Mammary epithelial cell (primary cell): ENCODE measurements at regions not wholly inside any gene's neighbourhood (a gene's known extent, or its start where the extent isn't known, plus 50 kb on each side); places are given as distances from the start of the nearest gene placed in this dataset.
"Not testable (repeated sequence)": the region's sequence is repeated elsewhere in the genome, so short reads cannot be mapped to it uniquely, and the experiment has no call there.

ENCODE experiments used
- EZH2 ChIP-seq: IDR thresholded peaks from 2 replicates; pipeline ENCODE4 v1.6.1; 2012; ENCODE audit warnings: low read length, inconsistent platforms, borderline replicate concordance
- TF ChIP-seq, protein P1 (sequence below), 2 donors: IDR thresholded peaks in 1 of 2; conservative IDR thresholded peaks in 1 of 2; 2 replicates each; pipeline ENCODE4 v1.5.1; 2011 to 2012; ENCODE audit warnings: inconsistent platforms in 2 of 2, low read length in 2 of 2, mild to moderate bottlenecking in 2 of 2, control low read depth in 1 of 2, low read depth in 1 of 2; ENCODE audit not compliant: insufficient read depth in 1 of 2; ENCODE audit errors: extremely low read depth in 1 of 2

DNA sequence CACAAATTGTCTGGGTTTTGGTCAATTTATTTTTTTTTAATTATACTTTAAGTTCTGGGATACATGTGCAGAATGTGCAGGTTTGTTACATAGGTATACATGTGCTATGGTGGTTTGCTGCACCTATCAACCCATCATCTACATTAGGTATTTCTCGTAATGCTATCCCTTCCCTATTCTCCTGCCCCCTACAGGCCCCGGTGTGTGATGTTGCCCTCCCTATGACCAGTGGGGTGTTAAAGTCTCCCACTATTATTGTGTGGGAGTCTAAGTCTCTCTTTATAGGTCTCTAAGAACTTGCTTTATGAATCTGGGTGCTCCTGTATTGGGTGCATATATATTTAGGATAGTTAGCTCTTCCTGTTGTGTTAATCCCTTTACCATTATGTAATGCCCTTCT is 104.4 kb downstream of the HNMT start:
- TF ChIP-seq, protein P1, sequence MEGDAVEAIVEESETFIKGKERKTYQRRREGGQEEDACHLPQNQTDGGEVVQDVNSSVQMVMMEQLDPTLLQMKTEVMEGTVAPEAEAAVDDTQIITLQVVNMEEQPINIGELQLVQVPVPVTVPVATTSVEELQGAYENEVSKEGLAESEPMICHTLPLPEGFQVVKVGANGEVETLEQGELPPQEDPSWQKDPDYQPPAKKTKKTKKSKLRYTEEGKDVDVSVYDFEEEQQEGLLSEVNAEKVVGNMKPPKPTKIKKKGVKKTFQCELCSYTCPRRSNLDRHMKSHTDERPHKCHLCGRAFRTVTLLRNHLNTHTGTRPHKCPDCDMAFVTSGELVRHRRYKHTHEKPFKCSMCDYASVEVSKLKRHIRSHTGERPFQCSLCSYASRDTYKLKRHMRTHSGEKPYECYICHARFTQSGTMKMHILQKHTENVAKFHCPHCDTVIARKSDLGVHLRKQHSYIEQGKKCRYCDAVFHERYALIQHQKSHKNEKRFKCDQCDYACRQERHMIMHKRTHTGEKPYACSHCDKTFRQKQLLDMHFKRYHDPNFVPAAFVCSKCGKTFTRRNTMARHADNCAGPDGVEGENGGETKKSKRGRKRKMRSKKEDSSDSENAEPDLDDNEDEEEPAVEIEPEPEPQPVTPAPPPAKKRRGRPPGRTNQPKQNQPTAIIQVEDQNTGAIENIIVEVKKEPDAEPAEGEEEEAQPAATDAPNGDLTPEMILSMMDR (conservative IDR thresholded peaks at IDR 0.05 in 1 of 2, IDR thresholded peaks at IDR 0.05 in 1 of 2; ENCODE audit: extremely low read depth in 1 of 2, insufficient read depth in 1 of 2, low read depth in 1 of 2, low read length in 2 of 2), result not testable (repeated sequence)
- TF ChIP-seq EZH2, result not testable (repeated sequence)
